ENCODE measurements at regions not wholly inside any gene's neighbourhood (a gene's known extent, or its start where the extent isn't known, plus 50 kb on each side); places are given as distances from the start of the nearest gene placed in this dataset.
A peak's percentile ranks its signal among the peaks of the same experiment; 100 is the strongest.

- DNase-seq (ENCODE audit: low spot score): peak; percentile 31
These were observed 1009.8 kb downstream of the TUSC7 start for GRCh38 chr3:117719316-117719926.

- DNase-seq (ENCODE audit: low spot score): no peak
These were observed 1012.3 kb downstream of the TUSC7 start for GRCh38 chr3:117721866-117722265.

GRCh38 chr3:117722856-117723255 is 1013.3 kb downstream of the TUSC7 start:
- no peak for DNase-seq (ENCODE audit: low spot score)

GRCh38 chr3:117723825-117724224 is 1014.2 kb downstream of the TUSC7 start:
- no peak for DNase-seq (ENCODE audit: low spot score)

GRCh38 chr3:117725314-117725713 is 1015.7 kb downstream of the TUSC7 start:
- no peak for DNase-seq (ENCODE audit: low spot score)

- no peak for DNase-seq (ENCODE audit: low spot score)
These were observed 1017.2 kb downstream of the TUSC7 start for GRCh38 chr3:117726776-117727175.

- no peak for DNase-seq (ENCODE audit: low spot score)
These were observed 1018.6 kb downstream of the TUSC7 start for GRCh38 chr3:117728226-117728625.

GRCh38 chr3:117734496-117734895 is 1024.9 kb downstream of the TUSC7 start:
- DNase-seq (ENCODE audit: low spot score): no peak

GRCh38 chr3:117735481-117736101 is 1026.0 kb downstream of the TUSC7 start:
- no peak for DNase-seq (ENCODE audit: low spot score)

GRCh38 chr3:117736846-117737245 is 1027.3 kb downstream of the TUSC7 start:
- DNase-seq (ENCODE audit: low spot score): no peak

GRCh38 chr3:117743993-117744392 is 1034.4 kb downstream of the TUSC7 start:
- no peak for DNase-seq (ENCODE audit: low spot score)

GRCh38 chr3:117744935-117745334 is 1035.4 kb downstream of the TUSC7 start:
- DNase-seq (ENCODE audit: low spot score): no peak

- DNase-seq (ENCODE audit: low spot score): no peak
These were observed 1035.9 kb downstream of the TUSC7 start for GRCh38 chr3:117745516-117745915.

GRCh38 chr3:117746066-117746465 is 1036.5 kb downstream of the TUSC7 start:
- DNase-seq (ENCODE audit: low spot score): no peak

- no peak for DNase-seq (ENCODE audit: low spot score)
These were observed 1038.6 kb downstream of the TUSC7 start for GRCh38 chr3:117748131-117748530.

- no peak for DNase-seq (ENCODE audit: low spot score)
These were observed 1041.2 kb downstream of the TUSC7 start for GRCh38 chr3:117750674-117751269.

- no peak for DNase-seq (ENCODE audit: low spot score)
These were observed 1042.1 kb downstream of the TUSC7 start for GRCh38 chr3:117751651-117752050.

GRCh38 chr3:117752984-117753717 is 1043.6 kb downstream of the TUSC7 start:
- no peak for DNase-seq (ENCODE audit: low spot score)

GRCh38 chr3:117754058-117754457 is 1044.5 kb downstream of the TUSC7 start:
- no peak for DNase-seq (ENCODE audit: low spot score)

GRCh38 chr3:117754841-117755240 is 1045.3 kb downstream of the TUSC7 start:
- DNase-seq (ENCODE audit: low spot score): no peak

GRCh38 chr3:117756563-117756962 is 1047.0 kb downstream of the TUSC7 start:
- DNase-seq (ENCODE audit: low spot score): no peak

- no peak for DNase-seq (ENCODE audit: low spot score)
These were observed 1052.4 kb downstream of the TUSC7 start for GRCh38 chr3:117761703-117762620.

All from iPS-NIHi11 (cell line).